ENCODE measurements at regions not wholly inside any gene's neighbourhood (a gene's known extent, or its start where the extent isn't known, plus 50 kb on each side); places are given as distances from the start of the nearest gene placed in this dataset.

DNA sequence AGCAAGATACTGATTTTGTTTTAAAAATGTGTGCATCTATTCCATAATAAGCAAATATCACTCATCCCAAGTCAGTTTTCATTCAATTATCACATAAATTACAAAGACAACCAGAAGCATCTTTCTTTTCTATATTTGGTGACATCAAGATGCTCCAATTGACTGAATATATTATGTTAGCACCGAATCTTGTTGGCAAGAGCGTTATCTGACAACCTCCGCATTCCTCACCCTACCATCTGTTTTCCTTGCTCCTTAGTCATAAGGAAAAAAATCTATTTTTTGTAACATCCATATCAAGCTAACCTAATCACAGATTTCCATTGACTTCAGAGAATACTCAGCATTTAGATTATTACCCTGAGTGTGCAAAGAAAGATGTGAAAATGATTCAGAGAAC lies 212.2 kb upstream of the KYNU start:
- Histone ChIP-seq H3K9me3 (no peaks in the 10 kb centered on the region), H3K4me3 (no peak overlapping the region), H3K27me3 (no peaks in the 10 kb centered on the region), H3K27ac (no peak overlapping the region), H3K4me1 (no peaks in the 10 kb centered on the region), H3K36me3 (no peaks in the 10 kb centered on the region)
- intact Hi-C loops (cut with DNase I): no loop called here
- no peak for TF ChIP-seq POLR2A (IDR thresholded peaks at IDR 0.05)
- TF ChIP-seq, protein P1, sequence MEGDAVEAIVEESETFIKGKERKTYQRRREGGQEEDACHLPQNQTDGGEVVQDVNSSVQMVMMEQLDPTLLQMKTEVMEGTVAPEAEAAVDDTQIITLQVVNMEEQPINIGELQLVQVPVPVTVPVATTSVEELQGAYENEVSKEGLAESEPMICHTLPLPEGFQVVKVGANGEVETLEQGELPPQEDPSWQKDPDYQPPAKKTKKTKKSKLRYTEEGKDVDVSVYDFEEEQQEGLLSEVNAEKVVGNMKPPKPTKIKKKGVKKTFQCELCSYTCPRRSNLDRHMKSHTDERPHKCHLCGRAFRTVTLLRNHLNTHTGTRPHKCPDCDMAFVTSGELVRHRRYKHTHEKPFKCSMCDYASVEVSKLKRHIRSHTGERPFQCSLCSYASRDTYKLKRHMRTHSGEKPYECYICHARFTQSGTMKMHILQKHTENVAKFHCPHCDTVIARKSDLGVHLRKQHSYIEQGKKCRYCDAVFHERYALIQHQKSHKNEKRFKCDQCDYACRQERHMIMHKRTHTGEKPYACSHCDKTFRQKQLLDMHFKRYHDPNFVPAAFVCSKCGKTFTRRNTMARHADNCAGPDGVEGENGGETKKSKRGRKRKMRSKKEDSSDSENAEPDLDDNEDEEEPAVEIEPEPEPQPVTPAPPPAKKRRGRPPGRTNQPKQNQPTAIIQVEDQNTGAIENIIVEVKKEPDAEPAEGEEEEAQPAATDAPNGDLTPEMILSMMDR (IDR thresholded peaks at IDR 0.05): no peak
- WGBS, 4 donors: 75 to 82% (median 78%) methylated on average over 3 of the region's 3 CpGs
- no peak for ATAC-seq
- DNase-seq: no peak

DNA sequence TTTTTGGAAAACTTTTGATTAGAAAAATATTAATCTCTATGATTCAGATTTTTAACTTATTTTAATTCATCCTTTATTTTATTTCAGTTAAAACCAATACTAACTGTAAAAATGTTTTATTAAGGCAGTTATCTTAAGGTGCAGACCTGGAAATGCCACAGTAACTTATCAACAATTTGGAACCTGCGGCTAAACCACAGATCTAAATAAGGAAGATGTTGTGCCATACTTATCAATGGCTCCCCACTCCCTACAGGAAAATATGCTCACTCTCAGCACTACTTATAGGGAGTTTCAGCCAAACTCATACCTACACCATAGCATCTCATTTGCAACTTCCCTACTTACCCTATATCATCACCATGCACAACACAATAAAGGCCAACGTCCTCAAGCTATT lies 226.9 kb upstream of the KYNU start:
- Histone ChIP-seq H3K4me3 (no peak overlapping the region), H3K4me1 (no peaks in the 10 kb centered on the region), H3K27ac (no peak overlapping the region), H3K27me3 (no peaks in the 10 kb centered on the region), H3K36me3 (no peaks in the 10 kb centered on the region), H3K9me3 (peaks cover 0 to 16% (median 0%) of the 10 kb centered on the region in 12 donors)
- TF ChIP-seq, protein P1 (IDR thresholded peaks at IDR 0.05): no peak
- TF ChIP-seq POLR2A (IDR thresholded peaks at IDR 0.05): no peak
- 64 to 69% (median 66%) methylated on average over 2 of the region's 2 CpGs for WGBS, 4 donors
- ATAC-seq (no peak), DNase-seq (no peak)
- intact Hi-C loops (cut with DNase I): no loop called here

DNA sequence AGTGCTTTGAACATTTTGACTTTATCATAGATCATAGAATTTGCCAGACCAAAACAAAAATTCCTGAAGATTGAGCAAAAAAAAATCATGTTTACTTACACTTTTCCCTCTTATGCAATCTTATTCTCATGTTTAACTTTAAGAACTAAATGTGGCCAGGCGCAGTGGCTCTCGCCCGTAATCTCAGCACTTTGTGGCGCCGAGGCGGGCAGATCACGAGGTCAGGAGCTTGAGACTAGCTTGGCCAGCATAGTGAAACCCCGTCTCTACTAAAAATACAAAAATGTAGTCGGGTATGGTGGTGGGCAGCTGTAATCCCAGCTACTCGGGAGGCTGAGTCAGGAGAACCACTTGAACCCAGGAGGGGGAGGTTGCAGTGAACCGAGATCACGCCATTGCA lies 227.9 kb upstream of the KYNU start:
- no peak overlapping the region for H3K4me3 ChIP-seq
- intact Hi-C loops (cut with DNase I): no loop called here
- no peak for TF ChIP-seq POLR2A (IDR thresholded peaks at IDR 0.05)
- TF ChIP-seq, protein P1 (IDR thresholded peaks at IDR 0.05): no peak
- DNase-seq (no peak), ATAC-seq (no peak)
- no peaks in the 10 kb centered on the region for H3K36me3 ChIP-seq
- H3K4me1 ChIP-seq: no peaks in the 10 kb centered on the region
- WGBS, 4 donors: 83 to 88% (median 85%) methylated on average over 12 of the region's 12 CpGs
- H3K27ac ChIP-seq: no peak overlapping the region
- no peaks in the 10 kb centered on the region for H3K27me3 ChIP-seq
- peaks cover 0 to 16% (median 0%) of the 10 kb centered on the region in 12 donors for H3K9me3 ChIP-seq

DNA sequence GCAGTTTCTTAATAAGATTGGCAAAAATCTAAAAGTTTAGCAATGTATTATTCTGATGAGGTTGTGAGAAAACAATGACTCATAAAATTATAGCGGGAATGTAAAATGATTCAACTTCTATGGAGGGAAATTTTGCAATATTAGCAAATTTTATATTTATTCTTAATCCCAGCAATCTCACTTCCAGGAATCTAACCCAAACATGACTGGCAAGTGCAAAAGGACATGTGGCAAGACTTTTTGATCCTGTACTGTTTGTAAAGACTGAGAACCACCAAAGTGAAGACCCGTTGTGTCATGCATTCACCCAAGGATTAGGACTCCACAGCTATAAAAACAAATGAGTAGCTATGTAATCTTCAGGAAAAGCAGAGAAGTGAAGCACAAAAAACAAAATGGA lies 234.8 kb upstream of the KYNU start:
- TF ChIP-seq POLR2A (IDR thresholded peaks at IDR 0.05): no peak
- TF ChIP-seq, protein P1 (IDR thresholded peaks at IDR 0.05): no peak
- 85 to 89% (median 87%) methylated on average over 2 of the region's 2 CpGs for WGBS, 4 donors
- Histone ChIP-seq H3K4me1 (no peaks in the 10 kb centered on the region), H3K36me3 (no peaks in the 10 kb centered on the region), H3K27me3 (no peaks in the 10 kb centered on the region), H3K4me3 (no peak overlapping the region), H3K9me3 (peaks cover 0 to 13% (median 0%) of the 10 kb centered on the region in 12 donors), H3K27ac (no peak overlapping the region)
- DNase-seq: no peak
- ATAC-seq: no peak
- intact Hi-C loops (cut with DNase I): no loop called here
